ENCODE measurements at regions not wholly inside any gene's neighbourhood (a gene's known extent, or its start where the extent isn't known, plus 50 kb on each side); places are given as distances from the start of the nearest gene placed in this dataset.

GRCh38 chr18:28791101-28791500, 614.2 kb upstream of the CDH2 start:
- ATAC-seq = no peak
- TF ChIP-seq GLIS3 (CRISPR knock-in tag; IDR thresholded peaks at IDR 0.05) = no peak
- TF ChIP-seq ARNTL (CRISPR knock-in tag; IDR thresholded peaks at IDR 0.05; ENCODE audit: borderline replicate concordance, low read depth) = no peak
- TF ChIP-seq, protein P1, sequence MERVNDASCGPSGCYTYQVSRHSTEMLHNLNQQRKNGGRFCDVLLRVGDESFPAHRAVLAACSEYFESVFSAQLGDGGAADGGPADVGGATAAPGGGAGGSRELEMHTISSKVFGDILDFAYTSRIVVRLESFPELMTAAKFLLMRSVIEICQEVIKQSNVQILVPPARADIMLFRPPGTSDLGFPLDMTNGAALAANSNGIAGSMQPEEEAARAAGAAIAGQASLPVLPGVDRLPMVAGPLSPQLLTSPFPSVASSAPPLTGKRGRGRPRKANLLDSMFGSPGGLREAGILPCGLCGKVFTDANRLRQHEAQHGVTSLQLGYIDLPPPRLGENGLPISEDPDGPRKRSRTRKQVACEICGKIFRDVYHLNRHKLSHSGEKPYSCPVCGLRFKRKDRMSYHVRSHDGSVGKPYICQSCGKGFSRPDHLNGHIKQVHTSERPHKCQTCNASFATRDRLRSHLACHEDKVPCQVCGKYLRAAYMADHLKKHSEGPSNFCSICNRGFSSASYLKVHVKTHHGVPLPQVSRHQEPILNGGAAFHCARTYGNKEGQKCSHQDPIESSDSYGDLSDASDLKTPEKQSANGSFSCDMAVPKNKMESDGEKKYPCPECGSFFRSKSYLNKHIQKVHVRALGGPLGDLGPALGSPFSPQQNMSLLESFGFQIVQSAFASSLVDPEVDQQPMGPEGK (CRISPR knock-in tag; IDR thresholded peaks at IDR 0.05; ENCODE audit: borderline replicate concordance) = no peak
- no peak for TF ChIP-seq ZNF70 (CRISPR knock-in tag; IDR thresholded peaks at IDR 0.05)
- no peak for TF ChIP-seq ZNF8 (CRISPR knock-in tag; IDR thresholded peaks at IDR 0.05)
- TF ChIP-seq ESRRG (CRISPR knock-in tag; IDR thresholded peaks at IDR 0.05) = no peak
- TF ChIP-seq OSR1 (CRISPR knock-in tag; IDR thresholded peaks at IDR 0.05) = no peak
- TF ChIP-seq SNAI2 (CRISPR knock-in tag; IDR thresholded peaks at IDR 0.05) = no peak
- TF ChIP-seq, protein P2, sequence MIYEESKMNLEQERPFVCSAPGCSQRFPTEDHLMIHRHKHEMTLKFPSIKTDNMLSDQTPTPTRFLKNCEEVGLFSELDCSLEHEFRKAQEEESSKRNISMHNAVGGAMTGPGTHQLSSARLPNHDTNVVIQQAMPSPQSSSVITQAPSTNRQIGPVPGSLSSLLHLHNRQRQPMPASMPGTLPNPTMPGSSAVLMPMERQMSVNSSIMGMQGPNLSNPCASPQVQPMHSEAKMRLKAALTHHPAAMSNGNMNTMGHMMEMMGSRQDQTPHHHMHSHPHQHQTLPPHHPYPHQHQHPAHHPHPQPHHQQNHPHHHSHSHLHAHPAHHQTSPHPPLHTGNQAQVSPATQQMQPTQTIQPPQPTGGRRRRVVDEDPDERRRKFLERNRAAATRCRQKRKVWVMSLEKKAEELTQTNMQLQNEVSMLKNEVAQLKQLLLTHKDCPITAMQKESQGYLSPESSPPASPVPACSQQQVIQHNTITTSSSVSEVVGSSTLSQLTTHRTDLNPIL (CRISPR knock-in tag; IDR thresholded peaks at IDR 0.05; ENCODE audit: low read depth) = no peak

- ATAC-seq = peak; percentile 40
- TF ChIP-seq ZNF70 (CRISPR knock-in tag; IDR thresholded peaks at IDR 0.05) (no peak), TOX (CRISPR knock-in tag; IDR thresholded peaks at IDR 0.05; ENCODE audit: borderline replicate concordance) (no peak), ZC3H10 (CRISPR knock-in tag; IDR thresholded peaks at IDR 0.05) (no peak), ARNTL (CRISPR knock-in tag; IDR thresholded peaks at IDR 0.05; ENCODE audit: borderline replicate concordance, low read depth) (no peak), SNAI2 (CRISPR knock-in tag; IDR thresholded peaks at IDR 0.05) (no peak), ZFP30 (CRISPR knock-in tag; IDR thresholded peaks at IDR 0.05) (no peak), OSR1 (CRISPR knock-in tag; IDR thresholded peaks at IDR 0.05) (no peak), CSDC2 (CRISPR knock-in tag; IDR thresholded peaks at IDR 0.05) (no peak), TCF4 (CRISPR knock-in tag; IDR thresholded peaks at IDR 0.05; ENCODE audit: borderline replicate concordance) (no peak)
- TF ChIP-seq, protein P2 (CRISPR knock-in tag; IDR thresholded peaks at IDR 0.05; ENCODE audit: low read depth) = no peak
These were observed 612.6 kb upstream of the CDH2 start for GRCh38 chr18:28789502-28789901.

- TF ChIP-seq ZFP3 (CRISPR knock-in tag; IDR thresholded peaks at IDR 0.05) (no peak), ZFP30 (CRISPR knock-in tag; IDR thresholded peaks at IDR 0.05) (no peak), ESRRG (CRISPR knock-in tag; IDR thresholded peaks at IDR 0.05) (no peak), SNAI2 (CRISPR knock-in tag; IDR thresholded peaks at IDR 0.05) (no peak), CSDC2 (CRISPR knock-in tag; IDR thresholded peaks at IDR 0.05) (no peak), ZNF70 (CRISPR knock-in tag; IDR thresholded peaks at IDR 0.05) (no peak), ZNF565 (CRISPR knock-in tag; conservative IDR thresholded peaks at IDR 0.05; ENCODE audit: low read depth) (no peak), ZC3H10 (CRISPR knock-in tag; IDR thresholded peaks at IDR 0.05) (no peak), RARB (CRISPR knock-in tag; IDR thresholded peaks at IDR 0.05) (no peak), ZNF8 (CRISPR knock-in tag; IDR thresholded peaks at IDR 0.05) (no peak), PPARA (CRISPR knock-in tag; IDR thresholded peaks at IDR 0.05; ENCODE audit: borderline replicate concordance) (no peak), ARNTL (CRISPR knock-in tag; IDR thresholded peaks at IDR 0.05; ENCODE audit: borderline replicate concordance, low read depth) (no peak), ISL1 (CRISPR knock-in tag; IDR thresholded peaks at IDR 0.05) (no peak), TCF4 (CRISPR knock-in tag; IDR thresholded peaks at IDR 0.05; ENCODE audit: borderline replicate concordance) (no peak), OSR1 (CRISPR knock-in tag; IDR thresholded peaks at IDR 0.05) (no peak)
- TF ChIP-seq, protein P3, sequence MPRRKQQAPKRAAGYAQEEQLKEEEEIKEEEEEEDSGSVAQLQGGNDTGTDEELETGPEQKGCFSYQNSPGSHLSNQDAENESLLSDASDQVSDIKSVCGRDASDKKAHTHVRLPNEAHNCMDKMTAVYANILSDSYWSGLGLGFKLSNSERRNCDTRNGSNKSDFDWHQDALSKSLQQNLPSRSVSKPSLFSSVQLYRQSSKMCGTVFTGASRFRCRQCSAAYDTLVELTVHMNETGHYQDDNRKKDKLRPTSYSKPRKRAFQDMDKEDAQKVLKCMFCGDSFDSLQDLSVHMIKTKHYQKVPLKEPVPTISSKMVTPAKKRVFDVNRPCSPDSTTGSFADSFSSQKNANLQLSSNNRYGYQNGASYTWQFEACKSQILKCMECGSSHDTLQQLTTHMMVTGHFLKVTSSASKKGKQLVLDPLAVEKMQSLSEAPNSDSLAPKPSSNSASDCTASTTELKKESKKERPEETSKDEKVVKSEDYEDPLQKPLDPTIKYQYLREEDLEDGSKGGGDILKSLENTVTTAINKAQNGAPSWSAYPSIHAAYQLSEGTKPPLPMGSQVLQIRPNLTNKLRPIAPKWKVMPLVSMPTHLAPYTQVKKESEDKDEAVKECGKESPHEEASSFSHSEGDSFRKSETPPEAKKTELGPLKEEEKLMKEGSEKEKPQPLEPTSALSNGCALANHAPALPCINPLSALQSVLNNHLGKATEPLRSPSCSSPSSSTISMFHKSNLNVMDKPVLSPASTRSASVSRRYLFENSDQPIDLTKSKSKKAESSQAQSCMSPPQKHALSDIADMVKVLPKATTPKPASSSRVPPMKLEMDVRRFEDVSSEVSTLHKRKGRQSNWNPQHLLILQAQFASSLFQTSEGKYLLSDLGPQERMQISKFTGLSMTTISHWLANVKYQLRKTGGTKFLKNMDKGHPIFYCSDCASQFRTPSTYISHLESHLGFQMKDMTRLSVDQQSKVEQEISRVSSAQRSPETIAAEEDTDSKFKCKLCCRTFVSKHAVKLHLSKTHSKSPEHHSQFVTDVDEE (CRISPR knock-in tag; IDR thresholded peaks at IDR 0.05) = no peak
- TF ChIP-seq, protein P1 (CRISPR knock-in tag; IDR thresholded peaks at IDR 0.05; ENCODE audit: borderline replicate concordance) = no peak
- TF ChIP-seq, protein P4, sequence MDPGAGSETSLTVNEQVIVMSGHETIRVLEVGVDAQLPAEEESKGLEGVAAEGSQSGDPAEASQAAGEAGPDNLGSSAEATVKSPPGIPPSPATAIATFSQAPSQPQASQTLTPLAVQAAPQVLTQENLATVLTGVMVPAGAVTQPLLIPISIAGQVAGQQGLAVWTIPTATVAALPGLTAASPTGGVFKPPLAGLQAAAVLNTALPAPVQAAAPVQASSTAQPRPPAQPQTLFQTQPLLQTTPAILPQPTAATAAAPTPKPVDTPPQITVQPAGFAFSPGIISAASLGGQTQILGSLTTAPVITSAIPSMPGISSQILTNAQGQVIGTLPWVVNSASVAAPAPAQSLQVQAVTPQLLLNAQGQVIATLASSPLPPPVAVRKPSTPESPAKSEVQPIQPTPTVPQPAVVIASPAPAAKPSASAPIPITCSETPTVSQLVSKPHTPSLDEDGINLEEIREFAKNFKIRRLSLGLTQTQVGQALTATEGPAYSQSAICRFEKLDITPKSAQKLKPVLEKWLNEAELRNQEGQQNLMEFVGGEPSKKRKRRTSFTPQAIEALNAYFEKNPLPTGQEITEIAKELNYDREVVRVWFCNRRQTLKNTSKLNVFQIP (CRISPR knock-in tag; IDR thresholded peaks at IDR 0.05; ENCODE audit: borderline replicate concordance, low read depth) = no peak
- TF ChIP-seq, protein P2 (CRISPR knock-in tag; IDR thresholded peaks at IDR 0.05; ENCODE audit: low read depth) = no peak
- TF ChIP-seq, protein P5, sequence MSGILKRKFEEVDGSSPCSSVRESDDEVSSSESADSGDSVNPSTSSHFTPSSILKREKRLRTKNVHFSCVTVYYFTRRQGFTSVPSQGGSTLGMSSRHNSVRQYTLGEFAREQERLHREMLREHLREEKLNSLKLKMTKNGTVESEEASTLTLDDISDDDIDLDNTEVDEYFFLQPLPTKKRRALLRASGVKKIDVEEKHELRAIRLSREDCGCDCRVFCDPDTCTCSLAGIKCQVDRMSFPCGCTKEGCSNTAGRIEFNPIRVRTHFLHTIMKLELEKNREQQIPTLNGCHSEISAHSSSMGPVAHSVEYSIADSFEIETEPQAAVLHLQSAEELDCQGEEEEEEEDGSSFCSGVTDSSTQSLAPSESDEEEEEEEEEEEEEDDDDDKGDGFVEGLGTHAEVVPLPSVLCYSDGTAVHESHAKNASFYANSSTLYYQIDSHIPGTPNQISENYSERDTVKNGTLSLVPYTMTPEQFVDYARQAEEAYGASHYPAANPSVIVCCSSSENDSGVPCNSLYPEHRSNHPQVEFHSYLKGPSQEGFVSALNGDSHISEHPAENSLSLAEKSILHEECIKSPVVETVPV (CRISPR knock-in tag; IDR thresholded peaks at IDR 0.05) = no peak
These were observed 610.0 kb upstream of the CDH2 start for GRCh38 chr18:28786926-28787325.

More at GRCh38 chr18:28786926-28787325, 610.0 kb upstream of the CDH2 start:
- ATAC-seq = no peak

All from SK-N-SH treated with all-trans-retinoic acid at 6 μM for 48 hours (cell line).